ENCODE measurements at regions not wholly inside any gene's neighbourhood (a gene's known extent, or its start where the extent isn't known, plus 50 kb on each side); places are given as distances from the start of the nearest gene placed in this dataset.

- TF ChIP-seq ZNF622 (IDR thresholded peaks at IDR 0.05), result no peak
- no peak for TF ChIP-seq CBX5 (IDR thresholded peaks at IDR 0.05; ENCODE audit: low read depth)
- no peak for TF ChIP-seq BHLHE40 (IDR thresholded peaks at IDR 0.05; ENCODE audit: borderline replicate concordance in 1 of 2, low read depth in 2 of 2, low read length in 1 of 2)
These were observed 278.9 kb upstream of the TCF4 start (continued) for GRCh38 chr18:55866886-55867285.

DNA sequence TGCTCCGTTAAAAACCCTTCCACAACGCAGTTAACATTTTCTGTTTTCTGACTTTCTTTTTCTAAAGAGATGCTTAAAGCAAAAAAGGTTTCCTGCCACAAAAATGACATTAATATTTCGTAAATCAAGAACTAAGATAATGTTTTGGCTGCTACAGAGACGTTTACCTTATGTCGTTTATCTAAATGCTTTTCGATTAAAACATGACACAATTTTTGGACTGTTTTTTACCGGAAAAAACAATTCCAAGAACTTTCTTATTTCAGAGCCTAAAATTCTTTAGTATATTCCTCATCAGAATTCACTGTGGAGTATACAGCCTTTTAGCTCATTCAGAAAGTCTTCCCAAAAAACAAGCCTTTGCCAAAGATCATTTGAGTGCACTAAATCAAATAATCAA, 278.0 kb upstream of the TCF4 start:
- no TSS peak for BruUV-seq (replicated peaks)

More for the DNA sequence above, 278.0 kb upstream of the TCF4 start:
- Histone ChIP-seq H3K27me3 (replicated peaks in 1 of 2; ENCODE audit: control insufficient read depth in 2 of 2, insufficient read depth in 2 of 2, low read length in 1 of 2) (no peaks in the 10 kb centered on the region), H3K4me1 (ENCODE audit: control insufficient read depth, insufficient read depth, low read length) (no peaks in the 10 kb centered on the region), H3K9me3 (replicated peaks; ENCODE audit: control insufficient read depth, insufficient read depth, low read length) (no peaks in the 10 kb centered on the region), H3K9ac (ENCODE audit: control insufficient read depth, insufficient read depth, low read length) (no peak overlapping the region), H3K4me3 (no peak overlapping the region), H3K4me2 (ENCODE audit: control insufficient read depth, insufficient read depth) (no peak overlapping the region), H3K36me3 (ENCODE audit: control insufficient read depth in 2 of 2, insufficient read depth in 2 of 2, low read length in 1 of 2) (no peaks in the 10 kb centered on the region), H3K79me2 (ENCODE audit: control insufficient read depth, insufficient read depth, low read length) (no peaks in the 10 kb centered on the region), H4K20me1 (ENCODE audit: control insufficient read depth, insufficient read depth) (no peaks in the 10 kb centered on the region), H2AFZ (ENCODE audit: control insufficient read depth, low read depth, low read length) (no peak overlapping the region), H3K27ac (ENCODE audit: control insufficient read depth, insufficient read depth) (no peak overlapping the region)
- SMC1A ChIA-PET (ENCODE audit: uncharacterized antibody, unreplicated experiment), result no interaction called here
- POLR2A ChIA-PET, result no interaction called here
- RAD21 ChIA-PET (ENCODE audit: unreplicated experiment), result no interaction called here
- TF ChIP-seq ZNF24 (IDR thresholded peaks at IDR 0.05) (no peak), HSF1 (IDR thresholded peaks at IDR 0.05; ENCODE audit: low read depth, low read length) (no peak)
- DNase-seq (ENCODE audit: low read depth, low spot score) (no peak), FAIRE-seq (no peak), ATAC-seq (no peak)
- in situ Hi-C loops (cut with MboI), result no loop called here
- WGBS (ENCODE audit: insufficient coverage, insufficient replicate concordance, low lambda C conversion rate, missing lambda C conversion rate), result 43% methylated on average over 7 of the region's 7 CpGs
- intact Hi-C loops (cut with micrococcal nuclease; ENCODE audit: unreplicated experiment), result no loop called here
- CTCF ChIA-PET, result no interaction called here
